Activated naive CD8-positive, alpha-beta T cell (primary cell): ENCODE measurements at regions not wholly inside any gene's neighbourhood (a gene's known extent, or its start where the extent isn't known, plus 50 kb on each side); places are given as distances from the start of the nearest gene placed in this dataset.
"Not testable (repeated sequence)": the region's sequence is repeated elsewhere in the genome, so short reads cannot be mapped to it uniquely, and the experiment has no call there.

Source experiments
- H3K27ac Mint-ChIP-seq: one replicate; pipeline ENCODE4 v1.8.0; 2021; ENCODE audit warnings: mixed read lengths
- H3K27me3 Mint-ChIP-seq: one replicate; pipeline ENCODE4 v1.8.0; 2021; ENCODE audit warnings: mixed read lengths
- H3K36me3 Mint-ChIP-seq: one replicate; pipeline ENCODE4 v1.8.0; 2021; ENCODE audit warnings: mixed read lengths
- H3K4me1 Mint-ChIP-seq: one replicate; pipeline ENCODE4 v1.8.0; 2021; ENCODE audit warnings: low read depth, mixed read lengths
- H3K4me3 Mint-ChIP-seq: one replicate; pipeline ENCODE4 v1.8.0; 2021; ENCODE audit warnings: mild to moderate bottlenecking, mixed read lengths
- H3K9me3 Mint-ChIP-seq: one replicate; pipeline ENCODE4 v1.8.0; 2021; ENCODE audit warnings: low read depth, mixed read lengths

GRCh38 chr4:58301376-58301999, 1191.3 kb upstream of the IGFBP7 start:
- Mint-ChIP-seq H3K9me3 (peaks cover 6% of the 10 kb centered on the region), H3K27me3 (no peaks in the 10 kb centered on the region), H3K27ac (no peak overlapping the region), H3K4me3 (no peak overlapping the region), H3K36me3 (no peaks in the 10 kb centered on the region), H3K4me1 (no peaks in the 10 kb centered on the region)

GRCh38 chr4:58286335-58286734, 1176.2 kb upstream of the IGFBP7 start:
- no peaks in the 10 kb centered on the region for H3K36me3 Mint-ChIP-seq
- H3K27ac Mint-ChIP-seq, result no peak overlapping the region
- H3K9me3 Mint-ChIP-seq, result peaks cover 9% of the 10 kb centered on the region
- H3K4me1 Mint-ChIP-seq, result no peaks in the 10 kb centered on the region
- H3K27me3 Mint-ChIP-seq, result no peaks in the 10 kb centered on the region
- H3K4me3 Mint-ChIP-seq, result no peak overlapping the region

- not testable (repeated sequence) for H3K36me3 Mint-ChIP-seq, H3K27me3 Mint-ChIP-seq, H3K27ac Mint-ChIP-seq, H3K4me3 Mint-ChIP-seq, H3K9me3 Mint-ChIP-seq, H3K4me1 Mint-ChIP-seq
Observed at GRCh38 chr4:58280928-58281327, 1170.7 kb upstream of the IGFBP7 start.

GRCh38 chr4:58275856-58276255, 1165.7 kb upstream of the IGFBP7 start:
- no peak overlapping the region for H3K27ac Mint-ChIP-seq
- no peaks in the 10 kb centered on the region for H3K27me3 Mint-ChIP-seq
- H3K9me3 Mint-ChIP-seq, result no peaks in the 10 kb centered on the region
- no peaks in the 10 kb centered on the region for H3K4me1 Mint-ChIP-seq
- no peaks in the 10 kb centered on the region for H3K36me3 Mint-ChIP-seq
- H3K4me3 Mint-ChIP-seq, result no peak overlapping the region

GRCh38 chr4:58274553-58274952, 1164.4 kb upstream of the IGFBP7 start:
- Mint-ChIP-seq H3K4me3 (no peak overlapping the region), H3K27me3 (no peaks in the 10 kb centered on the region), H3K4me1 (no peaks in the 10 kb centered on the region), H3K36me3 (no peaks in the 10 kb centered on the region), H3K9me3 (no peaks in the 10 kb centered on the region), H3K27ac (no peak overlapping the region)

GRCh38 chr4:58272311-58272710, 1162.1 kb upstream of the IGFBP7 start:
- Mint-ChIP-seq H3K27ac (no peak overlapping the region), H3K4me1 (no peaks in the 10 kb centered on the region), H3K4me3 (no peak overlapping the region), H3K9me3 (peaks cover 9% of the 10 kb centered on the region), H3K27me3 (no peaks in the 10 kb centered on the region), H3K36me3 (no peaks in the 10 kb centered on the region)

- Mint-ChIP-seq H3K27me3 (no peaks in the 10 kb centered on the region), H3K27ac (no peak overlapping the region), H3K4me1 (no peaks in the 10 kb centered on the region), H3K4me3 (no peak overlapping the region), H3K36me3 (no peaks in the 10 kb centered on the region), H3K9me3 (peaks cover 25% of the 10 kb centered on the region)
Observed at GRCh38 chr4:58265734-58266133, 1155.5 kb upstream of the IGFBP7 start.

GRCh38 chr4:58261526-58261925, 1151.3 kb upstream of the IGFBP7 start:
- Mint-ChIP-seq H3K36me3 (no peaks in the 10 kb centered on the region), H3K27ac (no peak overlapping the region), H3K9me3 (peaks cover 27% of the 10 kb centered on the region), H3K27me3 (no peaks in the 10 kb centered on the region), H3K4me3 (no peak overlapping the region), H3K4me1 (no peaks in the 10 kb centered on the region)

- no peaks in the 10 kb centered on the region for H3K4me1 Mint-ChIP-seq
- no peak overlapping the region for H3K4me3 Mint-ChIP-seq
- H3K27ac Mint-ChIP-seq, result no peak overlapping the region
- peaks cover 21% of the 10 kb centered on the region for H3K9me3 Mint-ChIP-seq
- no peaks in the 10 kb centered on the region for H3K36me3 Mint-ChIP-seq
- no peaks in the 10 kb centered on the region for H3K27me3 Mint-ChIP-seq
Observed at GRCh38 chr4:58254291-58254690, 1144.1 kb upstream of the IGFBP7 start.

- Mint-ChIP-seq H3K9me3 (peaks cover 17% of the 10 kb centered on the region), H3K36me3 (no peaks in the 10 kb centered on the region), H3K27ac (no peak overlapping the region), H3K4me3 (no peak overlapping the region), H3K27me3 (no peaks in the 10 kb centered on the region), H3K4me1 (no peaks in the 10 kb centered on the region)
Observed at GRCh38 chr4:58252656-58253055, 1142.5 kb upstream of the IGFBP7 start.

GRCh38 chr4:58247792-58248191, 1137.6 kb upstream of the IGFBP7 start:
- Mint-ChIP-seq H3K36me3 (no peaks in the 10 kb centered on the region), H3K27ac (no peak overlapping the region), H3K9me3 (peaks cover 9% of the 10 kb centered on the region), H3K4me1 (no peaks in the 10 kb centered on the region), H3K4me3 (no peak overlapping the region), H3K27me3 (no peaks in the 10 kb centered on the region)

- Mint-ChIP-seq H3K4me3 (no peak overlapping the region), H3K27me3 (no peaks in the 10 kb centered on the region), H3K4me1 (no peaks in the 10 kb centered on the region), H3K9me3 (peaks cover 5% of the 10 kb centered on the region), H3K27ac (no peak overlapping the region), H3K36me3 (no peaks in the 10 kb centered on the region)
Observed at GRCh38 chr4:58225460-58225859, 1115.3 kb upstream of the IGFBP7 start.

- Mint-ChIP-seq H3K4me3 (no peak overlapping the region), H3K4me1 (no peaks in the 10 kb centered on the region)
Observed at GRCh38 chr4:58219179-58219578, 1109.0 kb upstream of the IGFBP7 start.

GRCh38 chr4:58216461-58216860, 1106.3 kb upstream of the IGFBP7 start:
- peaks cover 21% of the 10 kb centered on the region for H3K9me3 Mint-ChIP-seq
- H3K27me3 Mint-ChIP-seq, result no peaks in the 10 kb centered on the region
- H3K4me1 Mint-ChIP-seq, result no peaks in the 10 kb centered on the region
- no peak overlapping the region for H3K27ac Mint-ChIP-seq
- H3K36me3 Mint-ChIP-seq, result no peaks in the 10 kb centered on the region
- H3K4me3 Mint-ChIP-seq, result no peak overlapping the region

More at GRCh38 chr4:58219179-58219578, 1109.0 kb upstream of the IGFBP7 start:
- Mint-ChIP-seq H3K27ac (no peak overlapping the region), H3K27me3 (no peaks in the 10 kb centered on the region), H3K9me3 (peaks cover 16% of the 10 kb centered on the region), H3K36me3 (no peaks in the 10 kb centered on the region)

GRCh38 chr4:58214376-58214775, 1104.2 kb upstream of the IGFBP7 start:
- H3K9me3 Mint-ChIP-seq, result peaks cover 16% of the 10 kb centered on the region
- H3K27ac Mint-ChIP-seq, result no peak overlapping the region
- H3K36me3 Mint-ChIP-seq, result no peaks in the 10 kb centered on the region
- no peaks in the 10 kb centered on the region for H3K27me3 Mint-ChIP-seq
- no peak overlapping the region for H3K4me3 Mint-ChIP-seq
- H3K4me1 Mint-ChIP-seq, result no peaks in the 10 kb centered on the region

- Mint-ChIP-seq H3K36me3 (no peaks in the 10 kb centered on the region), H3K4me3 (no peak overlapping the region), H3K27me3 (no peaks in the 10 kb centered on the region), H3K4me1 (no peaks in the 10 kb centered on the region), H3K27ac (no peak overlapping the region), H3K9me3 (peaks cover 9% of the 10 kb centered on the region)
Observed at GRCh38 chr4:58209551-58209950, 1099.4 kb upstream of the IGFBP7 start.
